Bronchial epithelial cell (primary cell): ENCODE measurements at regions not wholly inside any gene's neighbourhood (a gene's known extent, or its start where the extent isn't known, plus 50 kb on each side); places are given as distances from the start of the nearest gene placed in this dataset.

Experiments used
- DNase-seq: peaks from one replicate; pipeline ENCODE4 v3.0.0-alpha.2; 2010; ENCODE audit warnings: low read depth
- FAIRE-seq: peaks from 2 replicates; lab custom pipeline; 2011; peaks lifted over from hg19 to GRCh38; lab: Jason Lieb, UNC
- H3K27me3 ChIP-seq: 2 replicates; pipeline ENCODE4 v1.5.1; 2011; ENCODE audit warnings: low read length; ENCODE audit not compliant: control insufficient read depth, insufficient read depth
- H3K36me3 ChIP-seq: 2 replicates; pipeline ENCODE4 v1.5.1; 2011; ENCODE audit warnings: low read length; ENCODE audit not compliant: control insufficient read depth, insufficient read depth
- H3K4me3 ChIP-seq: 2 replicates; pipeline ENCODE4 v1.5.1; 2011; ENCODE audit warnings: mild to moderate bottlenecking, low read depth, low read length, control low read depth
- TF ChIP-seq, protein P1 (sequence below): IDR thresholded peaks from 2 replicates; pipeline ENCODE4 v1.5.1; 2011; ENCODE audit warnings: mild to moderate bottlenecking, moderate library complexity, low read length, control low read depth, inconsistent platforms; ENCODE audit not compliant: insufficient read depth, severe bottlenecking

GRCh38 chr22:35479985-35480550 lies 60.6 kb upstream of the RASD2 start:
- DNase-seq (no peak), FAIRE-seq (no peak)
- Histone ChIP-seq H3K27me3 (peaks cover 5% of the 10 kb centered on the region), H3K4me3 (no peak overlapping the region), H3K36me3 (no peaks in the 10 kb centered on the region)
- TF ChIP-seq, protein P1, sequence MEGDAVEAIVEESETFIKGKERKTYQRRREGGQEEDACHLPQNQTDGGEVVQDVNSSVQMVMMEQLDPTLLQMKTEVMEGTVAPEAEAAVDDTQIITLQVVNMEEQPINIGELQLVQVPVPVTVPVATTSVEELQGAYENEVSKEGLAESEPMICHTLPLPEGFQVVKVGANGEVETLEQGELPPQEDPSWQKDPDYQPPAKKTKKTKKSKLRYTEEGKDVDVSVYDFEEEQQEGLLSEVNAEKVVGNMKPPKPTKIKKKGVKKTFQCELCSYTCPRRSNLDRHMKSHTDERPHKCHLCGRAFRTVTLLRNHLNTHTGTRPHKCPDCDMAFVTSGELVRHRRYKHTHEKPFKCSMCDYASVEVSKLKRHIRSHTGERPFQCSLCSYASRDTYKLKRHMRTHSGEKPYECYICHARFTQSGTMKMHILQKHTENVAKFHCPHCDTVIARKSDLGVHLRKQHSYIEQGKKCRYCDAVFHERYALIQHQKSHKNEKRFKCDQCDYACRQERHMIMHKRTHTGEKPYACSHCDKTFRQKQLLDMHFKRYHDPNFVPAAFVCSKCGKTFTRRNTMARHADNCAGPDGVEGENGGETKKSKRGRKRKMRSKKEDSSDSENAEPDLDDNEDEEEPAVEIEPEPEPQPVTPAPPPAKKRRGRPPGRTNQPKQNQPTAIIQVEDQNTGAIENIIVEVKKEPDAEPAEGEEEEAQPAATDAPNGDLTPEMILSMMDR, result no peak

GRCh38 chr22:35480627-35481550 lies 59.7 kb upstream of the RASD2 start:
- TF ChIP-seq, protein P1, result no peak
- FAIRE-seq, result peak; percentile 70
- no peak overlapping the region for H3K4me3 ChIP-seq

DNA sequence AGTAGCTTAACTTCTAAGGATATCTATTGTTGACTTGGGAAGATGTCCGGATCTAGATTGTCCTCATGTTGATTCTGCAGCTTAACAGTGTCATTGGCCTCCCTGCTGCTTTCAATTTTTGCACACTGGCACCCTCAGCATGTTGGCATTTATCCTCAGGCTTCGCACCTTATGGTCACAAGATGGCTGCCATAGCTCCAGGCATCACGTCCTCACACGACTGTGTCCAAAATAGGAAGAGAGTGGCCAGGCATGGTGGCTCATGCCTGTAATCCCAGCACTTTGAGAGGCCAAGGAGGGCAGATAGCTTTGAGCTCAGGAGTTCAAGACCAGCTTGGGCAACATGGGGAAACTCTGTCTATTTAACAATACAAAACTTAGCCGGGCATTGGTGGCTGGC lies 58.3 kb upstream of the RASD2 start:
- Histone ChIP-seq H3K36me3 (no peaks in the 10 kb centered on the region), H3K27me3 (peaks cover 5% of the 10 kb centered on the region), H3K4me3 (no peak overlapping the region)
- TF ChIP-seq, protein P1, result no peak
- FAIRE-seq (no peak), DNase-seq (no peak)

More at GRCh38 chr22:35480627-35481550, 59.7 kb upstream of the RASD2 start:
- DNase-seq, result no peak
- Histone ChIP-seq H3K27me3 (peaks cover 5% of the 10 kb centered on the region), H3K36me3 (no peaks in the 10 kb centered on the region)

- no peaks in the 10 kb centered on the region for H3K36me3 ChIP-seq
- FAIRE-seq (no peak), DNase-seq (no peak)
- TF ChIP-seq, protein P1, result no peak
- no peak overlapping the region for H3K4me3 ChIP-seq
- H3K27me3 ChIP-seq, result peaks cover 5% of the 10 kb centered on the region
Observed at GRCh38 chr22:35482974-35483373, 57.7 kb upstream of the RASD2 start.

DNA sequence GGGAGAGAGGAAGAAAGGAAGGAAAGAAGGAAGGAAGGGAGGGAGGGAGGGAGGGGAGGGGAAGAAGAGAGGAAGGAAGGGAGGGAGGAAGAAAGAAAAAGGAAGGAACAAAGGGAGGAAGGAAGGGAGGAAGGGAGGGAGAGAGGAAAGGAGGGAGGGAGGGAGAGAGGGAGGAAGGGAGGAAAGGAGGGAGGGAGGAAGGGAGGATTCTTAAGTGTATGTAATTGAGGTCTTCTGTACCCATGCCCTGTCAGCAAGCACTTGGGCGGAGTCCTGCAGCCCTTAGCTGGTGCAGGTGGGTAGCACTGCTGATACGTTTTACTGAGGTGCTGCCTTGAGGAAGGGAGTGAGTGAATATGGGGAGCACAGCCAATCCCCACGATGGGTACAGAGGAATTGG lies 56.9 kb upstream of the RASD2 start:
- no peak for FAIRE-seq
- TF ChIP-seq, protein P1, result no peak

More for the DNA sequence above, 56.9 kb upstream of the RASD2 start:
- Histone ChIP-seq H3K27me3 (peaks cover 5% of the 10 kb centered on the region), H3K4me3 (no peak overlapping the region), H3K36me3 (no peaks in the 10 kb centered on the region)
- DNase-seq, result no peak
